SK-N-SH (cell line): ENCODE measurements at regions not wholly inside any gene's neighbourhood (a gene's known extent, or its start where the extent isn't known, plus 50 kb on each side); places are given as distances from the start of the nearest gene placed in this dataset.

ENCODE experiments used
- CTCF ChIA-PET: fragments of 300-600, 350-600 bp; formaldehyde crosslinking; extraction: SDS; loops from one replicate; lab custom pipeline; 2021; lab: Yijun Ruan, JAX
- POLR2A ChIA-PET: fragments of 350-600 bp; sonication (Branson Sonifier 250); formaldehyde crosslinking; extraction: SDS; loops from one replicate; lab custom pipeline; 2020; ENCODE audit warnings: antibody characterized with exemption, inconsistent platforms; lab: Yijun Ruan, JAX
- DNase-seq: peaks from one replicate; pipeline ENCODE4 v3.0.0; 2012
- H2AFZ ChIP-seq: fragments of 200-600 bp; sonication (generic); 2 replicates; pipeline ENCODE4 v1.8.1; 2016; ENCODE audit warnings: antibody characterized with exemption, mild to moderate bottlenecking, low read depth
- H3F3A ChIP-seq: fragments of 200-600 bp; sonication (generic); replicated peaks from 2 replicates; pipeline ENCODE3; 2016; ENCODE audit warnings: antibody characterized with exemption, mild to moderate bottlenecking; ENCODE audit not compliant: insufficient read depth
- H3K27ac ChIP-seq, 2 experiments: fragments of 200-500 bp in 1 of 2; fragments of 200-600 bp in 1 of 2; sonication (Bioruptor generic) in 1 of 2; sonication (generic), shearing (Covaris generic) in 1 of 2; 2 replicates each; pipeline versions ENCODE4 v1.5.1 to v1.6.1; 2014 to 2016; ENCODE audit warnings: low read depth in 2 of 2, inconsistent platforms in 1 of 2, low read length in 1 of 2, mild to moderate bottlenecking in 1 of 2, mixed read lengths in 1 of 2
- H3K27me3 ChIP-seq: fragments of 200-600 bp; sonication (generic), shearing (Covaris generic); 2 replicates; pipeline ENCODE4 v1.6.1; 2016; ENCODE audit warnings: mixed run types; ENCODE audit not compliant: insufficient read depth
- H3K36me3 ChIP-seq, 2 experiments: fragments of 200-500 bp in 1 of 2; fragments of 200-600 bp in 1 of 2; sonication (Bioruptor generic) in 1 of 2; sonication (generic) in 1 of 2; replicated peaks in 1 of 2; 2 replicates each; pipeline versions ENCODE3 to v1.5.1; 2014 to 2016; ENCODE audit warnings: low read length in 1 of 2, mild to moderate bottlenecking in 1 of 2; ENCODE audit not compliant: insufficient read depth in 2 of 2, control insufficient read depth in 1 of 2
- H3K4me1 ChIP-seq, 2 experiments: fragments of 200-500 bp in 1 of 2; fragments of 200-600 bp in 1 of 2; sonication (Bioruptor generic) in 1 of 2; sonication (generic), shearing (Covaris generic) in 1 of 2; 2 replicates each; pipeline versions ENCODE4 v1.5.1 to v1.6.1; 2014 to 2016; ENCODE audit warnings: low read depth in 1 of 2, low read length in 1 of 2, mixed run types in 1 of 2; ENCODE audit not compliant: insufficient read depth in 2 of 2, control insufficient read depth in 1 of 2
- H3K4me2 ChIP-seq: fragments of 200-600 bp; sonication (generic), shearing (Covaris generic); 2 replicates; pipeline ENCODE4 v1.6.1; 2017; ENCODE audit warnings: mixed run types
- H3K4me3 ChIP-seq, 2 experiments: fragments of 200-500 bp in 1 of 2; fragments of 200-600 bp in 1 of 2; sonication (Bioruptor generic) in 1 of 2; sonication (generic), shearing (Covaris generic) in 1 of 2; 2 replicates each; pipeline versions ENCODE4 v1.5.1 to v1.8.1; 2014 to 2016; ENCODE audit warnings: low read depth in 2 of 2, inconsistent platforms in 1 of 2, low read length in 1 of 2, mild to moderate bottlenecking in 1 of 2, mixed read lengths in 1 of 2, moderate library complexity in 1 of 2
- H3K79me2 ChIP-seq: fragments of 200-600 bp; sonication (generic); 2 replicates; pipeline ENCODE4 v1.8.1; 2017; ENCODE audit warnings: mild to moderate bottlenecking; ENCODE audit not compliant: insufficient read depth
- H3K9ac ChIP-seq: fragments of 200-600 bp; sonication (generic); 2 replicates; pipeline ENCODE4 v1.6.1; 2017; ENCODE audit warnings: mixed run types
- H3K9me2 ChIP-seq: fragments of 200-600 bp; sonication (generic); 2 replicates; pipeline ENCODE4 v1.6.1; 2017; ENCODE audit warnings: mixed run types
- H3K9me3 ChIP-seq: fragments of 200-600 bp; sonication (generic); 2 replicates; pipeline ENCODE4 v1.6.1; 2017; ENCODE audit warnings: mixed run types, mild to moderate bottlenecking, moderate library complexity
- H4K20me1 ChIP-seq: fragments of 200-600 bp; sonication (generic); 2 replicates; pipeline ENCODE4 v1.6.1; 2017; ENCODE audit warnings: mild to moderate bottlenecking, mixed run types; ENCODE audit not compliant: insufficient read depth
- CHD2 ChIP-seq: fragments of 150-350 bp; IDR thresholded peaks from 2 replicates; pipeline ENCODE4 v1.6.1; 2018; ENCODE audit warnings: low read length; ENCODE audit not compliant: partially characterized antibody
- ELF1 ChIP-seq: IDR thresholded peaks from 2 replicates; pipeline ENCODE4 v1.4.0; 2012
- EP300 ChIP-seq, 2 experiments: IDR thresholded peaks; 2 replicates each; pipeline versions ENCODE4 v1.4.0 to v1.6.1; 2012; ENCODE audit warnings: borderline replicate concordance in 1 of 2, low read depth in 1 of 2, low read length in 1 of 2
- FOSL2 ChIP-seq: IDR thresholded peaks from 2 replicates; pipeline ENCODE4 v1.4.0; 2012; ENCODE audit warnings: low read depth, mild to moderate bottlenecking, moderate library complexity, borderline replicate concordance
- FOXJ3 ChIP-seq: sonication (generic); formaldehyde crosslinking; IDR thresholded peaks from 2 replicates; pipeline ENCODE4 v1.5.1; 2020; ENCODE audit warnings: mild to moderate bottlenecking, missing genetic modification reagents
- GABPA ChIP-seq: IDR thresholded peaks from 2 replicates; pipeline ENCODE4 v1.4.0; 2012; ENCODE audit warnings: low read depth, mild to moderate bottlenecking
- GATA2 ChIP-seq: sonication (generic); formaldehyde crosslinking; IDR thresholded peaks from 2 replicates; pipeline ENCODE4 v1.5.0; 2020; ENCODE audit warnings: mild to moderate bottlenecking, missing genetic modification reagents
- MXI1 ChIP-seq: IDR thresholded peaks from 2 replicates; pipeline ENCODE4 v1.6.1; 2012; ENCODE audit warnings: mild to moderate bottlenecking, low read depth, low read length, improper control_type of control experiment
- NRF1 ChIP-seq: IDR thresholded peaks from 2 replicates; pipeline ENCODE4 v1.6.1; 2012; ENCODE audit warnings: low read depth, mild to moderate bottlenecking, low read length
- RAD21 ChIP-seq: IDR thresholded peaks from 2 replicates; pipeline ENCODE4 v1.6.1; 2012; ENCODE audit warnings: mild to moderate bottlenecking, low read length
- SIN3A ChIP-seq: IDR thresholded peaks from 2 replicates; pipeline ENCODE4 v1.6.1; 2012; ENCODE audit warnings: low read depth, mild to moderate bottlenecking, low read length, moderate library complexity, borderline replicate concordance
- SMC3 ChIP-seq: IDR thresholded peaks from 2 replicates; pipeline ENCODE4 v1.6.1; 2012; ENCODE audit warnings: low read depth, low read length, improper control_type of control experiment
- TCF12 ChIP-seq: IDR thresholded peaks from 2 replicates; pipeline ENCODE4 v1.4.0; 2012
- TEAD4 ChIP-seq: IDR thresholded peaks from 2 replicates; pipeline ENCODE4 v1.4.0; 2012; ENCODE audit warnings: mild to moderate bottlenecking, borderline replicate concordance; ENCODE audit not compliant: insufficient read depth
- YY1 ChIP-seq: IDR thresholded peaks from 2 replicates; pipeline ENCODE4 v1.4.0; 2012; ENCODE audit warnings: low read depth, mild to moderate bottlenecking
- WGBS: methylation state at CpG from one replicate; pipeline ENCODE4 v1.1.6; 2017; ENCODE audit warnings: low lambda C conversion rate; 5-methylcytosine and 5-hydroxymethylcytosine counted together
- TF ChIP-seq, protein P1 (sequence below): IDR thresholded peaks from 2 replicates; pipeline ENCODE4 v1.4.0; 2012; ENCODE audit warnings: low read depth, borderline replicate concordance
- TF ChIP-seq, protein P2 (sequence below): IDR thresholded peaks from 2 replicates; pipeline ENCODE4 v1.4.0; 2012; ENCODE audit warnings: low read depth, borderline replicate concordance
- TF ChIP-seq, protein P3 (sequence below): fragments of 150-350 bp; IDR thresholded peaks from 2 replicates; pipeline ENCODE4 v1.6.1; 2016; ENCODE audit warnings: mild to moderate bottlenecking, low read depth, low read length
- TF ChIP-seq, protein P4 (sequence below): fragments of 200-600 bp; sonication (generic); IDR thresholded peaks from 2 replicates; pipeline ENCODE4 v1.6.1; 2017; ENCODE audit warnings: antibody characterized with exemption, mild to moderate bottlenecking, moderate library complexity
- TF ChIP-seq, protein P5 (sequence below): IDR thresholded peaks from 2 replicates; pipeline ENCODE4 v1.4.0; 2012; ENCODE audit warnings: low read depth

DNA sequence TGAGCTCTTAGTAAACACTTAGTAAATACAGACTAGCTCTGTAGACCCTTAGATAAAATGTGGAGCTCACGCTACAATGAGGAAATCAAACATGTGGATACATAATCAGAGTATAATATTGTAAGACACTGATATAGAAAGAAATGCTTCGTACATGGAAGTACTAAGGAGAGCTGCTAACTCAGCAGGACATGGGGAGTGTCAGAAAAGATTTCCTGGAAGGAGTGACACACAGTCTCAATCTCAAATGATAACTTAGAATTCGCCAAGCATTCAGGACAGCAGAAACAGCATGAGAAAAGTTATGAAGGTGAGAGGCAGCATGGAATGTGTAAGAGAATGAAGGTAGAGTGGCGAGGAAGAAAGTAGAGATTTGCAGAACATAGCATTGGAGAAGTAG is 80.8 kb downstream of the ZNF622 start (continued):
- TF ChIP-seq NRF1 = no peak
- TF ChIP-seq, all 33 proteins: peak for 0

DNA sequence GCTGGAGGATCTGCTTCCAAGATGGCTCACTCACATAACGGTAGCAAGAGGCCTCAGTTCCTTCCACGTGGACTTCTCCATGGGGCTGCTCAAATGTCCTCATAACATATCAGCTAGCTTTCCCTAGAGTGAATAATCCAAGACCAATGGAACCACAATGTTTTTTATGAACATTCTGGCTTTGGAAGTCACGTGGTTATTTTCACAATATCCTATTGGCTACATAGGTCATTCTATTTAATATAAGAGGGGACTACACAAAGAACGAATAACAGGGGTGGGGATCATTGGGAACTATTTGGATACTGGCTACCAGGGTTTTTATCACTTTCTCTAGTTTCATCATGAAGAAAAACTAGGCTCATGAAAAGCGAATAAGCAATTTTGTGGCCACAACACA is 81.4 kb downstream of the ZNF622 start:
- Histone ChIP-seq H3K79me2 (no peaks in the 10 kb centered on the region), H4K20me1 (no peaks in the 10 kb centered on the region), H3K9ac (no peak overlapping the region), H3F3A (no peaks in the 10 kb centered on the region), H3K4me2 (no peak overlapping the region), H3K9me2 (no peaks in the 10 kb centered on the region), H3K27ac (peak overlapping the region in 1 of 2 experiments; percentile 58; a peak in 1 of 4 replicates), H3K27me3 (no peaks in the 10 kb centered on the region), H3K4me1 (peaks cover 0 to 4% of the 10 kb centered on the region in 2 experiments; a peak in 2 of 4 replicates), H3K4me3 (no peak overlapping the region), H3K9me3 (no peaks in the 10 kb centered on the region), H3K36me3 (no peaks in the 10 kb centered on the region), H2AFZ (no peak overlapping the region)
- 30% methylated on average over 5 of the region's 5 CpGs for WGBS
- ChIA-PET POLR2A (no interaction called here), CTCF (interaction anchor here (1.0 to 1.5 kb wide), 2 partner anchors 19 to 156 kb away, joined by 3 read pairs; no protein-coding TSS in a partner anchor)
- TF ChIP-seq RAD21 (no peak), TCF12 (no peak)
- DNase-seq = no peak

DNA sequence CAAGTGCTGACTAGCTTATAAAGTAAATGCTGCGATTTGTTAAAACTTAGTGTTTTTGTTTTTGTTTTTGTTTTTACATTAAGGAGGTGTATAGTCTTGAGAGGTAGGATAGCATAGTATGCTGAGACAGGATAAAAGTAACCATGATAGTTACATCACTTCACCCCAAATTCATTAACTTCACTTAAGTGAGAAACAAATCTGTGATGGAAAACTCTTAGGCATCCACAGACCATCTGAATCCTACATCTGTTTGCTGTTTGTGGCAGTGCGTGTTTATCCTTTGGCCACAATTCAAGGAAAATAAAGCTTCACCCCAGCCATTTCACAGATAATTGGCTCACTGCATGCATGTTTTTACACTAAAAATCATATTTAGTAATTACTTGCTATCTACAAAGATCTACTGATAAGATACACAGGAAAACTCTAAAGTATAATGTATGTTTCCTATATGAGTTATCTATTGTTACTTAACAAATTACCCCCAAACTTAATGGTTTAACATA is 82.0 kb downstream of the ZNF622 start:
- Histone ChIP-seq H3K27ac (peak overlapping the region in 1 of 2 experiments; percentile 62; a peak in 1 of 4 replicates), H3K4me1 (peaks cover 0 to 4% of the 10 kb centered on the region in 2 experiments; a peak in 2 of 4 replicates), H3K4me3 (no peak overlapping the region), H3K79me2 (no peaks in the 10 kb centered on the region), H3K9me3 (no peaks in the 10 kb centered on the region), H4K20me1 (no peaks in the 10 kb centered on the region), H3K4me2 (no peak overlapping the region), H3K36me3 (no peaks in the 10 kb centered on the region), H3F3A (no peaks in the 10 kb centered on the region), H3K27me3 (no peaks in the 10 kb centered on the region), H3K9me2 (no peaks in the 10 kb centered on the region), H3K9ac (no peak overlapping the region), H2AFZ (no peak overlapping the region)
- WGBS = 69% methylated on average over 2 of the region's 2 CpGs
- CTCF ChIA-PET = interaction anchor here (1.0 to 1.5 kb wide), 2 partner anchors 18 to 156 kb away, joined by 3 read pairs; no protein-coding TSS in a partner anchor
- POLR2A ChIA-PET = no interaction called here
- peak; percentile 47 for DNase-seq
- TF ChIP-seq SIN3A (no peak), YY1 (no peak), FOXJ3 (CRISPR knock-in tag) (no peak), CHD2 (peak; percentile 45), GATA2 (CRISPR knock-in tag) (peak; percentile 39; the same call in 1 of the 2 replicates), EP300 (IDR thresholded peaks at IDR 0.05; ENCODE audit: borderline replicate concordance in 1 of 2, low read depth in 1 of 2, low read length in 1 of 2) (peak in 1 of 2 experiments; percentile 81; a peak in 2 of 4 replicates), ELF1 (no peak), RAD21 (no peak; the same call in 1 of the 2 replicates), FOSL2 (no peak), SMC3 (no peak), MXI1 (no peak), TCF12 (peak; percentile 36; the same call in 1 of the 2 replicates), TEAD4 (peak; percentile 25; the same call in 1 of the 2 replicates), GABPA (no peak)
- TF ChIP-seq, protein P1, sequence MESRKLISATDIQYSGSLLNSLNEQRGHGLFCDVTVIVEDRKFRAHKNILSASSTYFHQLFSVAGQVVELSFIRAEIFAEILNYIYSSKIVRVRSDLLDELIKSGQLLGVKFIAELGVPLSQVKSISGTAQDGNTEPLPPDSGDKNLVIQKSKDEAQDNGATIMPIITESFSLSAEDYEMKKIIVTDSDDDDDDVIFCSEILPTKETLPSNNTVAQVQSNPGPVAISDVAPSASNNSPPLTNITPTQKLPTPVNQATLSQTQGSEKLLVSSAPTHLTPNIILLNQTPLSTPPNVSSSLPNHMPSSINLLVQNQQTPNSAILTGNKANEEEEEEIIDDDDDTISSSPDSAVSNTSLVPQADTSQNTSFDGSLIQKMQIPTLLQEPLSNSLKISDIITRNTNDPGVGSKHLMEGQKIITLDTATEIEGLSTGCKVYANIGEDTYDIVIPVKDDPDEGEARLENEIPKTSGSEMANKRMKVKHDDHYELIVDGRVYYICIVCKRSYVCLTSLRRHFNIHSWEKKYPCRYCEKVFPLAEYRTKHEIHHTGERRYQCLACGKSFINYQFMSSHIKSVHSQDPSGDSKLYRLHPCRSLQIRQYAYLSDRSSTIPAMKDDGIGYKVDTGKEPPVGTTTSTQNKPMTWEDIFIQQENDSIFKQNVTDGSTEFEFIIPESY = no peak
- TF ChIP-seq, protein P2, sequence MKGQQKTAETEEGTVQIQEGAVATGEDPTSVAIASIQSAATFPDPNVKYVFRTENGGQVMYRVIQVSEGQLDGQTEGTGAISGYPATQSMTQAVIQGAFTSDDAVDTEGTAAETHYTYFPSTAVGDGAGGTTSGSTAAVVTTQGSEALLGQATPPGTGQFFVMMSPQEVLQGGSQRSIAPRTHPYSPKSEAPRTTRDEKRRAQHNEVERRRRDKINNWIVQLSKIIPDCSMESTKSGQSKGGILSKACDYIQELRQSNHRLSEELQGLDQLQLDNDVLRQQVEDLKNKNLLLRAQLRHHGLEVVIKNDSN = no peak
- TF ChIP-seq, protein P3, sequence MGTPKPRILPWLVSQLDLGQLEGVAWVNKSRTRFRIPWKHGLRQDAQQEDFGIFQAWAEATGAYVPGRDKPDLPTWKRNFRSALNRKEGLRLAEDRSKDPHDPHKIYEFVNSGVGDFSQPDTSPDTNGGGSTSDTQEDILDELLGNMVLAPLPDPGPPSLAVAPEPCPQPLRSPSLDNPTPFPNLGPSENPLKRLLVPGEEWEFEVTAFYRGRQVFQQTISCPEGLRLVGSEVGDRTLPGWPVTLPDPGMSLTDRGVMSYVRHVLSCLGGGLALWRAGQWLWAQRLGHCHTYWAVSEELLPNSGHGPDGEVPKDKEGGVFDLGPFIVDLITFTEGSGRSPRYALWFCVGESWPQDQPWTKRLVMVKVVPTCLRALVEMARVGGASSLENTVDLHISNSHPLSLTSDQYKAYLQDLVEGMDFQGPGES = no peak
- TF ChIP-seq, protein P4, sequence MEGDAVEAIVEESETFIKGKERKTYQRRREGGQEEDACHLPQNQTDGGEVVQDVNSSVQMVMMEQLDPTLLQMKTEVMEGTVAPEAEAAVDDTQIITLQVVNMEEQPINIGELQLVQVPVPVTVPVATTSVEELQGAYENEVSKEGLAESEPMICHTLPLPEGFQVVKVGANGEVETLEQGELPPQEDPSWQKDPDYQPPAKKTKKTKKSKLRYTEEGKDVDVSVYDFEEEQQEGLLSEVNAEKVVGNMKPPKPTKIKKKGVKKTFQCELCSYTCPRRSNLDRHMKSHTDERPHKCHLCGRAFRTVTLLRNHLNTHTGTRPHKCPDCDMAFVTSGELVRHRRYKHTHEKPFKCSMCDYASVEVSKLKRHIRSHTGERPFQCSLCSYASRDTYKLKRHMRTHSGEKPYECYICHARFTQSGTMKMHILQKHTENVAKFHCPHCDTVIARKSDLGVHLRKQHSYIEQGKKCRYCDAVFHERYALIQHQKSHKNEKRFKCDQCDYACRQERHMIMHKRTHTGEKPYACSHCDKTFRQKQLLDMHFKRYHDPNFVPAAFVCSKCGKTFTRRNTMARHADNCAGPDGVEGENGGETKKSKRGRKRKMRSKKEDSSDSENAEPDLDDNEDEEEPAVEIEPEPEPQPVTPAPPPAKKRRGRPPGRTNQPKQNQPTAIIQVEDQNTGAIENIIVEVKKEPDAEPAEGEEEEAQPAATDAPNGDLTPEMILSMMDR = no peak
- TF ChIP-seq, protein P5, sequence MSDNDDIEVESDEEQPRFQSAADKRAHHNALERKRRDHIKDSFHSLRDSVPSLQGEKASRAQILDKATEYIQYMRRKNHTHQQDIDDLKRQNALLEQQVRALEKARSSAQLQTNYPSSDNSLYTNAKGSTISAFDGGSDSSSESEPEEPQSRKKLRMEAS = no peak
